ENCODE measurements at regions not wholly inside any gene's neighbourhood (a gene's known extent, or its start where the extent isn't known, plus 50 kb on each side); places are given as distances from the start of the nearest gene placed in this dataset.

DNA sequence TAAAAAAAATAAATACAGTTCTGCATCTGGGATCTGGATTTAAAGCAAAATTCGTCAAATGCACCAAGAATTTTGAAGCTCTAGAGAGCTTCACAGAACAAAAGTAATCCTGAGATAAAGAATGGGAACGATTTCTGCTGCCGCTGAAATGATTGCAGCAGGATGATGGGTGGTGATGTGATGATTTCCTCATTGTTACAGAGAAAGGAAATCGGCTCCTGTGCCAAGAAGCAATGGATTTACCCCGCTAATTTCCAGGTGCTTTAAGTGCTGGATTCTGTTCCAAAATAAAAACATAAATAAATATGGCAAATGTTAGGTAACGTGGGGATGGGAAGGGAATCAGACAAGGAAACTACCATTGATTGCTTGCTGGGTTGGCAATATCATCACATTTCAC, 1067.9 kb upstream of the MAP3K7 start:
- no peak for TF ChIP-seq YY1 (IDR thresholded peaks at IDR 0.05; ENCODE audit: insufficient read depth, insufficient read length)
- TF ChIP-seq SUZ12 (IDR thresholded peaks at IDR 0.05; ENCODE audit: extremely low read depth, insufficient read depth, insufficient read length) = no peak
